HG03432 (cell line): ENCODE measurements at regions not wholly inside any gene's neighbourhood (a gene's known extent, or its start where the extent isn't known, plus 50 kb on each side); places are given as distances from the start of the nearest gene placed in this dataset.
A peak's percentile ranks its signal among the peaks of the same experiment; 100 is the strongest.

ENCODE experiments used
- ATAC-seq: cut with Tn5 transposase; IDR thresholded peaks from one replicate; pipeline ENCODE4 v1.9.1; 2021; ENCODE audit warnings: mild to moderate bottlenecking, moderate library complexity; ENCODE audit not compliant: unreplicated experiment

DNA sequence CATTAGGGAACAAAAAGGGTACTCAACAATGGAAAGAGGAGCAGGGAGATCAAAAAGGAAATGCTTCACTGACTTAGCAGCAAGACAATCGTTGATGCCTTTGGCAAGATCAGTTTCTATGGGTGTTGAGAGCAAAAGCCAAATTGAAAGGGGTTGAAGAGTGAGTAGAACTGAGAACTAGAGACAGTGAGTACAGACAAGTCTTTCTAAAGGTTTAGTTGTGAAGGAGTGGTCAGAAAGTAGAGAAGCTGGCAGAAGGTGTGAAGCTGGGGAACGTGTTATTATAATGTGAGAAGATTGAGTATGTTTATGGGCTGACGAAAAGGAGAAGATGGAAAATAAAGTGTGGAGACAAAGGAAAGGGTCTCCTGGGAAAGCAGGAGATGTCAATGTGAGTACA is 221.2 kb upstream of the USP25 start:
- no peak for ATAC-seq

DNA sequence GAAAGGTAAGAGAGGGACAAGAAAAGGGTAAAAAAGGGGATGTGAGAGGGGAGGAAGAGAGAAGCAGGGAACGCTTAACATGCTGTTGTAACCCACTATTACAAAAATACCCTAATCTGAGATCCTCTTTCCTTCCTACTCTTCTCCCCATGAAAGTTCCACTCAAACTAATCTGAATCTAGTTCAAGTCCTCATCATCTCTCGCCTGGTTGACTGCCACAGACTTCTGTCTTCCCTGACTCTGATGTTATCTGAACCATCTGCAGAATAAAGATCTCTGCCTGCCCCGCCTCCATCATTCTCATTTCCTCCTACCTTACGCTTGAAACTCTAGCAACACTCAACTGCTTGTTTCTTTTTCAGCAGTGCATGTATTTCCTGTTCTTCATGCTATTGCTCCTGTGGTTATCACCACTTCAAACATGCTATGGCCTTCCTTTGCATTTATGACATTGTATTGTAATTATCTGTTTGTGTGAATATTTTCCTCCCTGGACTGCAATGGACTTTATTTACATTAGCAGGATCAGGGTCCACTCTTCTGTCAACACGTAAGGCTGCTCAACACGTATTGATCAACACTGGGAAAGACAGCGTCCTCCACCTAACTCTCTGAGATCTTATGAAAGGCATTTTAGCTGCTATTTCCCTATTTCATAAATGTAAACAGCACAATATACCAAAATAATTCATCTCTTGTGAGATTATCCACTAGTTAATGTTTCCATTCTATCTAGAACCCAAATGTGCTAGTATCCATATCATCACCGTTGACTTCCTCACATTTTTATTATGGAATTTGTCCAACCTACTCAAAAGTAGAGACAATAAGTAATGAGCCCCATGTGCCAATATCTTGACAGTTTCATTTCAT is 215.5 kb upstream of the USP25 start:
- peak; percentile 100 for ATAC-seq

DNA sequence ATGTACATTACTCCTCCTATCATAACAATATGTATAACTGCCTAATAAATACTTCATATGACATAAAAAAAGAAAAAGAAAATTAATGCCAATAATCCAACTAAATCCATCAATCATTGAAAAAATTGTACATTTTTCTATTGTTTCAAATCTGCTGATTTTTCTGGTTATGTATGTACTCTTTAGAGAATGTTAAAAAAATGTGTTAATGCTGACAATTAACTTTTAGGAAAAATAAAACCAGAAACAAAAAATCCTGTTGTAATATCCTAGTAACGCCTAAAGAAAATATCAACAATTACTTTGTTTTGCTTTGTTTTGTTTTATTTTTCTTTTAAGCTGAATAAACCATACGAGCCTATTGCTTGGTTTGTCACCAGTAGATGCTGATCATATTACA is 213.9 kb upstream of the USP25 start:
- no peak for ATAC-seq

DNA sequence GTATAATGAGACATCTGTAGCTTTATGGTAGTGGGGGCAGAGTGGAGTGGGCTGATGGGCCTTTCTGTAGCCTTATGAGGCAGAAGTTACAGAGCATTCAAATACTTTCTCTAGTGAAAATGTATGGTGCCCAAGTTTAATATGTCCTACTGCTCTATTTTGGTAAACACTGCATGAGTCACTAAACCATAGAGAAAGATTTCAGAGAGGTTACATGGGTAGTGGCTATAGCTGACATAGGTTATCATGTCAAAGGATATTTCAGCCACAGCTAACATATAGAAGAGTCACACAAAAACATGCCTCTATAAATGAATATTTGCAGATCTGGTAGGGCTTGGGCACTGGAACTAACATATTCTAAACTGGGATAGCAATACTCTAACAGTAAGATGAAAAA is 212.4 kb upstream of the USP25 start:
- no peak for ATAC-seq

DNA sequence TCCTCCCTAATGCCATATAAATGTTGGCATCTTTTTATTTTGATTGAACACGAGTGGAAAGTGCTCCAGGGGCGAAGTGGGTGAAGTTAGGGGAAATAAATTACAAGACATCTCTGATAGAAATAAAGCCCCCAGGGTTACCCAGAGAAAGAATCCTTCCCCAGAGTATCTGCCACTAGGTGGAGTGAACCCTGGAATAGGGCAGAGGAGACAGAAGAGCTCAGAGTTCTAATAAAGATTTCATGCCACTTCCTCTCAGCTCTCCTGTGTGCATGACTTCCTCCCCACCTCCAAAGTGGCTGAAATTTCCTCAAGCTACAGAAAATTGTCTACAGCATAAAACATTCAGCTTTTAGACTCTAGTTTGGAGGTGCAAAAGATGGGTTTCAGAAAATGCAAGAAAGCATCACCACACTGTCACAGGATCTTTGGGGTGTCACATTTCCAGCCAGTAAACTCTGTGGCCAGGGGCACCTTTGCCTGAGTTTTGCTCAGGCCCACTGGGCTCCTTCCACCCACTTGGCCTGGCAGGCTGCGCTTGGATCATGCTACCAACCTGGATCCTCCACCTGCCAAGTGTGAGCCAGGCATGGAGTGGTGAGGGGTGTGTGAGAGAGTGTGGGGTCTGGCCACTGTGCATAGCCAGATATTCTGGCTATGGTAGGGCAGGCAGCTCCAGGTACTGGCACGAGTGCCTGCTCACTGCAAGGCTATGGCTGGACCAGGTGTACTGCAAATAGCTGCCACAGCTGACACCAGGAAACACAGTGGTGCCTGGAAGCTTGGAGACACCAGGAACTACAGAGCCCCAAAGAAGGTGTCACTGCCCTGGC is 208.8 kb upstream of the USP25 start:
- no peak for ATAC-seq

DNA sequence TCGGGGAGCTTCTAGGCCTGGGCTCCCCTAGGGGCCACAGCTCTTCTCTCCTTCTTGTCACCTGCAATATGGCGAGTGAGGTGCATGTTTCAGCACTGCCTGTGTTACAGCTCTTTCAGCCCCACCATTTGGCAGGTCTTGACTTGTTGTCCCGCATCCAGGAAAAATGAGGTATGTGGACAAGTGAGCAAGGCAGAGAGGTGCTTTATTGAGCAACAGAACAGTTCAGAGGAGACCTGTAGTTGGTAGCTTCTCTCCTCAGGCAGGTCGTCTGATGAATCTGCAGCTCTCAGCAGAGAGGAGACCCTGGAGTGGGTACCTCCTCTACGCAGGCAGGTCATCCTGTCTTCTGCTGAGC is 208.2 kb upstream of the USP25 start:
- no peak for ATAC-seq

DNA sequence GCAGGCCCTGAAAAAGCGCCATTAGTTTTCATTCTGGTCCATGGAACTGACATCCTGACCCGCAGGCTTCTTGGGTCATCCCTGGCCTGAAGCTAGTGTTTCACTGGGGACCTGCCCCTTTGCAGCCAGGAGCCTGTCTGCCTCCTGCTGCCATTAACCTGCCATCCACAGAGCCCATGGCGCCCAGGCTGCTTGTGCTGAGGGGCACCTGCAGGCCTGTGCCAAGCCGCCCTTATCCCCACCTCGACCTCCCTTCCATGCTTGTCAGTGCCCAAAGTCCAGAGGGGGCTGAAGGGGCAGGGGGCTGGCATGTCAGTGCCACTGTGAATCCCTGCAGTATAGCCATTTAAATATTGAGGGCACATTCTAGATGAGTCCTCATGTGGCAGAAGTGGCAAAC is 207.6 kb upstream of the USP25 start:
- ATAC-seq: no peak

DNA sequence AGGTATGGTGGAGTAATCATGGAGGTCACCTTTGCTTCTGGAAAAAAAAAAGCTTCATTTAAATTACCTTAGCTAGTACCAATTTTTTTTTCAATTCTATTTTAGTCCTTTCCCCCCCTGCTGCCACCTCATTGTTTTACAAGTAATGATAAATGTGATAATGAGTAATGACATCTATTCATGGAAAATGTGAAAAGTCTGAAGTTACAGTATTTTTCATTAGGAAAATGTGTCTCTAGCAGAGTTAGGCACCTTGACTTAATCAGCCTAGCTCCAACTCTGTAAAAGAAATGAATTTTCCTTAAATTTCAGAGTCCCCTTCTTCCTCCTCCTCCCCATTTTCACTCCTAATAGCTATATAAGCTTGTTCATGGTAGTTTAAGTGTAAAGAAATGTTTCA is 204.9 kb upstream of the USP25 start:
- ATAC-seq: no peak

DNA sequence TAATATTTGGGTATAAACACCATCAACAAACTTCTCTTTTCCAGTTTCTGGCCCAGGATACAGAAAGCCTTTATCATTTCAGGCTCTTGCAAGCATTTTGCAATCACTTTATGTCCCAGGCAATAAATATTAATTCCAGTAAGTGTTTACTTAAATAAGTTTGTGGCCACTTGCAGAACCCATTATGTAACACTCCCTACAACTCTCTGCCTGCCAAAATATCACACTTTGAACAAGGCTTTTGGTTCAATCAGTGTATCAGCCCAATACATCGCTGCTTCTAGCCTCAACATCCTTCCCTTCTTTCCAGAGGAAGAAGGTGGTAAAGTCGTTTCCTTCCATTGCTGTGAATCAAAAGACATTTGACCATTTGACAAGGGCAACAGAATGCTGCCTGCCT is 203.0 kb upstream of the USP25 start:
- no peak for ATAC-seq

DNA sequence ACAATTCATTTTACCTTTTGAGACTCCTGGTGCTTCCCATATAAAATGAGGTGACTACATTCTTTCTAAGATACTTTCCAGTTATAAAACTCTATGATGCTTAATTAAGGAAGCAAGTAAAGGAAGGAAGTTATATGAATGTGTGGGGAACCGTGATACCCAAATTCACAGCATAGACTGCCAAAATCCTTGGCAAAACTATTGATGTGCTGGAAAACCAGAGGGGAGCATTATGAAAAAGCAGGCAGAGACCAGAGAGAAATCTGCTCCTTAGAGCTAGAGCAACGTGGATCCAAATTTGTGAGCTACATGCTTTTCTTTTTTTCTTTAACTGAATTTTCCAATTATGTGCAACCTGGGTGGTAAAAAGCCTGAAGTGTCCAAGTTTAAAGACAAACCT is 201.4 kb upstream of the USP25 start:
- ATAC-seq: no peak

DNA sequence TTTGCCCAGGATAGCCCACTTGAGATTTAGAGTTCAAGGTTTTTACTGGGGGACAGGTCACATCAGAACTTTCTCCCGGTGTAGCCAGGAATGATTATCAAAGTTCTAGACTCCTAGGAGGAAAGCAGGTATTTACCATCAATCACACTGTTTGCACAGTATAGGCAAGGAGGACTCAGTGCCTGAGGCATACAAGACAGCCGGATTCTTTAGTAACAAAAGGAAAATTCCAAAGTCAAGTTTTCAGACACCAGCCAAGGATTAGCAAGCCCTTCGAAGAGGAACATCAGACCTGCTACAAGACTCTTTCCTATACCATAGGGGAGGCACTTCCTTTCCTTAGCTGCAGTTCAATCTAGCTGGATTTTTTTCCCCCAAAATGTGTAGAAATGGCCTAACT is 197.8 kb upstream of the USP25 start:
- no peak for ATAC-seq

DNA sequence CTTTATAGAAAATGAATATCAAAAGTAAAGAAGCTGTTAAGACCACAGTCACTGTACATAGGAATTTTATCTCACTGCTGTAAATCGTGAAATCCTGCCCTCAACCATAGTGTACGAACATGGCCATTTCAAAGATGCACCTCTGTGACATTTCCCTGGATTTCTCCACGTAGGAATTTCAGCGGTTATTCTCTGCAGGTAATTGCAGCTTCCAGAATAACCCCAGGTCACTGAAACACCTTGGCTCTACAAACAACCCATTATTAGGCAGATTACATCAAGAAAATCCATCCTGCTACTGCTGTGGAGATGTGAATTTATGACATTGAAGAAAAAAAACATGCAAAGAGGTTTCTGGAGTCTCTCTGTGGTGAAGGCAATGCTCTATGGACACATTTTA is 196.2 kb upstream of the USP25 start:
- no peak for ATAC-seq

DNA sequence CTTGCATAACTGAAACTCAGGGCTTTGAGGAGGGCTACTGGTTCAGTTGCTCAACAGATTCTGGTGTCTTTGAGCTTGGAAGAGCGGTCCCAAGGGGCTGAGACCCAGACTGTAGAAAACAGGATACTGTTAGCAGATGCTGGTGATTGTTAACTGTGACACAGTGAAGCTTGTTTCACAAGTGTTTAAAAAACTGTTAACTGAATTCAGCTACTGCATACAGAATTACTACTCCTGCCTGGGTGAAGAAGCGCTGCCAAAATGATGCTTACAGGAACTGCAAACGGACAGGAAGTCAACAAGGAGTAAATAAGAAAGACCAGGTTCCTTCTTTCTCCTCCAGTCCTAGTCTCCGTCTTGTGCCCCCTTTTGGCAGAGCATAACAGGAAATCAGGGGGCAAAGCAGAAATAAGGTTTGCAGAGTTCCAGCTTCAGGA is 195.3 kb upstream of the USP25 start:
- no peak for ATAC-seq

DNA sequence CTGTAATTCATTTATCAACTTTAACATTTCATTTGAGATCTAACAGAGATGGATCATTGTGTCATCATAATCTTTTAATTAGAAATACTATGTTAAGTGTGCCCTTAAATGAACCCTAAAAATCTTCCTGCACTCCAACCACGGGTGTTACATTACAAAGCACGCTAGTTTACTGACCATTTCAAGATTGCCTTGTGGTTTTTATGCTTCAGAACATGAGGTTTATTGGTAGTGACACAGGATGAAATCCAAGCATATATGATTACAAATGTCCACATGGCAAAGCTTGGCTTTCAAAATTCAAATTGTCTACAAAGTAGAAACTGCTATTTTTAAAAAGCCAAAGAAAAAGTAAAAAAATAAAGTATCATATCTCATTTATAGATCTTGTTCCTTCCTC is 190.4 kb upstream of the USP25 start:
- ATAC-seq: no peak

DNA sequence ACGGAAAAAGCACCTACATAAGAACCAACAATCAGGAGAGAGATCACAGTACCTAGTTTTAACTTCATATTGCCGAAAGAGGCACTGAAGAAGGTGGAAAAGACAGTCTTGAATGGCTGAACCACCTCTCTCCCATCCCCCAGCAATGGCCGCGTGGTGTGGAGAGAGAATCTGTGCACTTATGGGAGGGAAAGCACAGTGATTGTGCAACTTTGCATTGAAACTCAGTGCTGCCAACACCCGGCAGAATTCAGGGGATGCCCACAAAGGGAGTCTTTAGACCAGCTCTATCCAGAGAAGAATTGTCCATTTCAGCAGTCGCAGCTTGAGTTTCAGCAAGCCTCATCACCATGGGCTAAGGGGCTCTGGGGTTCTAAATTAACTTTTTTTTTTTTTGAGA is 186.3 kb upstream of the USP25 start:
- no peak for ATAC-seq

DNA sequence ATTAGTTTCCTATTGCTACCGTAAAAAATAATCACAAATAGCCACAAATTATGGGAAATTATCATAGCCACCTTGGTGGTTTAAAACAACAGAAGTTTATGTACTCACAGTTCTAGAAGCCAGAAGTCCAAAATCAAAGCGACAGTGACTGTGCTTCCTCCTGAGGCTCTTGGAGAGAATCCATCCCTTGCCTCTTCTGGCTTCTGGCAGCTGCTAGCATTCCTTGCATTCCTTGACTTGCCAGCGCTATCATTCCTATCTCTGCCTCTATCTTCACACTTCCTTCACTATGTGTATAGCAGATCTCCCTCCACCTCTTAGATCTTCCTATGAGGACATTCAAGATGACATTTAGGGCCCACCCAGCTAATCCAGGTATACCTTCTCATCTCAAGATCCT is 180.1 kb upstream of the USP25 start:
- no peak for ATAC-seq

DNA sequence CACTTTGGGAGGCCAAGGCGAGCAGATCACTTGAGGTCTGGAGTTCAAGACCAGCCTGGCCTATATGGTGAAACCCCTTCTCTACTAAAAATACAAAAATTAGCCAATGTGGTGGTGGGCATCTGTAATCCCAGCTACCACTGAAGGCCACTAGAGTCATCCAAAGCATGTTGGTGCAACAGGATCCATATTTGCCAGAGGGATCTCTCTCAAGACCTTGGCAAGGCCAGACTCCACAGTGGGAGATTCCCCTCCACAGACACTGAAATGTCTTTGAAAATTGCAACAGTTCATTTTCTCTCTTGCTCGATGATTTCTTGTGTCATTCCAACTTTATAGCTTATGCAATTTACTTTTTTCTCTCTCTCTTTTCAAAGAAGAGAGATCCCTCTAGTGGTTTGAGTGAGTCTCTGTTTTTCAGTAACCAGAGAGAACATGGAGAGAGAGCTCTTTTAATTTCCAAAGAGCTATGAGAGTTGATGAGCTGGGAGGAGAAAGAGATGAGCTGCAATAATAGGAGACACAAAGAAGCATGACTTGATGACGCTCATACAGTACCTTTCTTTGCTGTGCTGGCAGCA is 176.8 kb upstream of the USP25 start:
- ATAC-seq: no peak

DNA sequence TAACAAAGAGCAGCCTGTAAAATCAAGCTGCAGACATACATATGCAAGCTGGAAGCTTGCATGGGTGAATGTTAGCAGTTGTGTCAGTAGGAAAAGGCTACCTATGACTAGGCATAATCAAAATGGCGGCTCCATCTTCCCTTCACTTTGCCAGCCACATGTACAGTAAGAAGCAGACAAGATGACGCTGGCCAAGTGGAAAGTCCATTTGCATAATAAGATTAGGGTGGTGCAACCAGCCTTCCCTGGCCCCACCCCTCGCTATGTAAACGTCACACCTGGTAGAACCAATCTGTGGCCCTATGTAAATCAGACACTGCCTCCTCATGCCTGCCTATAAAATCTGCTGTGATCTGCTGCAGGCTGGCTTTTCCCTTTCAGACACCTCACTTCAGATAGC is 171.9 kb upstream of the USP25 start:
- ATAC-seq: no peak

DNA sequence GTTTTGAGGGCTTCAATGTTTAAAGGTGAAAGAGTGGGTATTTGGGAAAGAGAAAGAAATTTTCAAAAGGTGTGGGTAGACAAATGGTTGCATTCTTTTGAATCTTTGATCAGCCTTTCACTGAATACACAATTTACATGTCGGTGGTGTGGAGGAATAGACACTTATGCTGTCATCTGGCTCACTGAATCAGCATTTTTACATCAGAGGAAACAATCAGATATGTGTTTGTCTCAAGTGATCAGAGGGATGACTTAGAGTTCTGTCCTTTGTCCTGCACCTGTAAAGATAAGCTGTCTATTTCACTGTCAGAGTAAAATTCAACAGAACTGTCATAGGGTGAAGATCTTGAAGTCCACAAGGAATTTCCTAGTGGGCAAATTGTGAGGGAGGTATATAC is 170.9 kb upstream of the USP25 start:
- ATAC-seq: no peak

DNA sequence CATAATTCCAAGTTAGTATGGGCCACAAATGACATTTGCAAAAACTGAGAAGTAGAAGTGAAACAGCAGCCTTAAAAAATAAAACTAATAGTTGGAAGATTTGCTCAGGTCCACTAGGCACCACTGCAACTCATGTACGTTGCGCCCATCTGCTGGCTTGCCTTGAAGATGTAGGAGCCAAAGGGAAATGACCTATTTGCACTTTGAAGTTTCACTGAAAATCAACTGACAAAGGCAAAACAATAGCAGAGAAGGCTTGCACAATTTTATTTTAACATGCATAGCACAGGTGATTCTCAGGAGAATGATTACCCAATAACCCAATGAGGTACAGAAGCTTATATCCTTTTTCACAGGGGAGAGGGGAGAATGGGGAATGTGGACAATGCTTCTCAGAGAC is 170.1 kb upstream of the USP25 start:
- no peak for ATAC-seq

DNA sequence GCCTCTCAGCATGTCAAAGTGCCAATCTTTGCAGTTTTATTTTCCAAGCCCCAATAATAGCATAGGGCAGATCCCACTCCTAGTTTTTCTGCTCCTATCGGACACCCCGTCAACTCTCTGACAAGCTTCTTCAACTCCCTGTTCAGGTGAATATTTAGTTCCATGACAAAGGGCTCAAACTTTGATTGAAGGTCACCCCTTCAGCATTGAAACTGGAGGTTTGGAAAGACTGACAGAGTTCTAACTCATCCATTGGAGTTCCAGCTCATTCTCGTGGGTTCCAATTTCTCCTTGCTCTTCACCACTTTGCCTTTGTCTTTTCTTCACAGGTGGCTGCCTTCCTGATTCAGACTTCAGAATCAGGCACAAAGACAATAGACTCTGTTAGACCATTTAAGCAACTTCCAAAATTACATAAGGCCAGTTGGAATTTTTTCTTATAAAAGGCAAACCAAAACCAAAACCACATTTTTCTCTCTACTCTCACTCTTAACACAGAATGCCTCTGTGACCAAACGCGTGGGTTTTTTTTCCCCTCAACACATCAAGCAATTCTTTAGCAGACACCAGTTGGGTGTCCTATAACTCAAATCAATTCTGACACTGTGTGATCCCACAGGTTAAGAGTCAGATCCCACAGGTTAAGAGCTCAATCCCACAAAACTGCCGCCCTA is 169.3 kb upstream of the USP25 start:
- no peak for ATAC-seq
